Smooth muscle cell (in vitro differentiated cells): ENCODE measurements at regions not wholly inside any gene's neighbourhood (a gene's known extent, or its start where the extent isn't known, plus 50 kb on each side); places are given as distances from the start of the nearest gene placed in this dataset.

Experiments
- DNase-seq: peaks from one replicate; lab custom pipeline; 2025; ENCODE audit not compliant: unreplicated experiment; lab: John Stamatoyannopoulos, UW
- H2AFZ ChIP-seq: fragments of 200-600 bp; sonication (generic); 2 replicates; pipeline ENCODE4 v1.6.0; 2016; ENCODE audit warnings: antibody characterized with exemption, low read depth, mild to moderate bottlenecking
- H3F3A ChIP-seq: fragments of 200-600 bp; sonication (generic); 2 replicates; pipeline ENCODE4 v1.6.0; 2017; ENCODE audit warnings: antibody characterized with exemption, low read depth
- H3K27ac ChIP-seq: fragments of 200-600 bp; sonication (generic); 2 replicates; pipeline ENCODE4 v1.5.1; 2016; ENCODE audit warnings: low read depth, mild to moderate bottlenecking
- H3K27me3 ChIP-seq: fragments of 200-600 bp; sonication (generic); 2 replicates; pipeline ENCODE4 v1.6.1; 2016; ENCODE audit warnings: low read depth, mild to moderate bottlenecking
- H3K36me3 ChIP-seq: fragments of 200-600 bp; sonication (generic); 2 replicates; pipeline ENCODE4 v1.5.1; 2016; ENCODE audit warnings: low read depth
- H3K4me1 ChIP-seq: fragments of 200-600 bp; sonication (generic); 2 replicates; pipeline ENCODE4 v1.5.1; 2016; ENCODE audit warnings: low read depth
- H3K4me2 ChIP-seq: fragments of 200-600 bp; sonication (generic); 2 replicates; pipeline ENCODE4 v1.6.0; 2016; ENCODE audit warnings: mild to moderate bottlenecking
- H3K4me3 ChIP-seq: fragments of 200-600 bp; sonication (generic); 2 replicates; pipeline ENCODE4 v1.5.1; 2016; ENCODE audit warnings: mild to moderate bottlenecking
- H3K79me2 ChIP-seq: fragments of 200-600 bp; sonication (generic); 2 replicates; pipeline ENCODE4 v1.6.0; 2016; ENCODE audit warnings: low read depth, mild to moderate bottlenecking
- H3K9ac ChIP-seq: fragments of 200-600 bp; sonication (generic); 2 replicates; pipeline ENCODE4 v1.6.0; 2016; ENCODE audit warnings: low read depth
- H3K9me3 ChIP-seq: fragments of 200-600 bp; sonication (generic); replicated peaks from 2 replicates; pipeline ENCODE4 v1.5.1; 2016; ENCODE audit warnings: low read depth
- H4K20me1 ChIP-seq: fragments of 200-600 bp; sonication (generic); 2 replicates; pipeline ENCODE4 v1.6.0; 2016; ENCODE audit warnings: low read depth
- WGBS: methylation state at CpG from one replicate; pipeline ENCODE4 v1.1.7; 2016; ENCODE audit warnings: low lambda C conversion rate; 5-methylcytosine and 5-hydroxymethylcytosine counted together
- TF ChIP-seq, protein P1 (sequence below): fragments of 200-600 bp; sonication (generic); IDR thresholded peaks from 2 replicates; pipeline ENCODE4 v1.5.1; 2017; ENCODE audit warnings: borderline replicate concordance, mild to moderate bottlenecking, antibody characterized with exemption; ENCODE audit not compliant: insufficient read depth, poor library complexity, severe bottlenecking

- 89% methylated on average over 10 of the region's 10 CpGs for WGBS
These were observed 2106.3 kb upstream of the WWC1 start for GRCh38 chr5:166185185-166185584.

GRCh38 chr5:166188501-166189325, 2102.7 kb upstream of the WWC1 start:
- Histone ChIP-seq H3K79me2 (no peaks in the 10 kb centered on the region), H4K20me1 (no peaks in the 10 kb centered on the region), H3K27ac (no peak overlapping the region), H3K4me3 (no peak overlapping the region), H2AFZ (no peak overlapping the region), H3K9ac (no peak overlapping the region), H3K4me1 (no peaks in the 10 kb centered on the region), H3K27me3 (no peaks in the 10 kb centered on the region), H3K9me3 (no peaks in the 10 kb centered on the region), H3F3A (no peaks in the 10 kb centered on the region), H3K36me3 (no peaks in the 10 kb centered on the region), H3K4me2 (no peak overlapping the region)
- DNase-seq: no peak
- 97% methylated on average over 7 of the region's 7 CpGs for WGBS
- TF ChIP-seq, protein P1, sequence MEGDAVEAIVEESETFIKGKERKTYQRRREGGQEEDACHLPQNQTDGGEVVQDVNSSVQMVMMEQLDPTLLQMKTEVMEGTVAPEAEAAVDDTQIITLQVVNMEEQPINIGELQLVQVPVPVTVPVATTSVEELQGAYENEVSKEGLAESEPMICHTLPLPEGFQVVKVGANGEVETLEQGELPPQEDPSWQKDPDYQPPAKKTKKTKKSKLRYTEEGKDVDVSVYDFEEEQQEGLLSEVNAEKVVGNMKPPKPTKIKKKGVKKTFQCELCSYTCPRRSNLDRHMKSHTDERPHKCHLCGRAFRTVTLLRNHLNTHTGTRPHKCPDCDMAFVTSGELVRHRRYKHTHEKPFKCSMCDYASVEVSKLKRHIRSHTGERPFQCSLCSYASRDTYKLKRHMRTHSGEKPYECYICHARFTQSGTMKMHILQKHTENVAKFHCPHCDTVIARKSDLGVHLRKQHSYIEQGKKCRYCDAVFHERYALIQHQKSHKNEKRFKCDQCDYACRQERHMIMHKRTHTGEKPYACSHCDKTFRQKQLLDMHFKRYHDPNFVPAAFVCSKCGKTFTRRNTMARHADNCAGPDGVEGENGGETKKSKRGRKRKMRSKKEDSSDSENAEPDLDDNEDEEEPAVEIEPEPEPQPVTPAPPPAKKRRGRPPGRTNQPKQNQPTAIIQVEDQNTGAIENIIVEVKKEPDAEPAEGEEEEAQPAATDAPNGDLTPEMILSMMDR: no peak

More at GRCh38 chr5:166185185-166185584, 2106.3 kb upstream of the WWC1 start:
- Histone ChIP-seq H3K4me1 (no peaks in the 10 kb centered on the region), H3K36me3 (no peaks in the 10 kb centered on the region), H3K79me2 (no peaks in the 10 kb centered on the region), H3K27me3 (no peaks in the 10 kb centered on the region), H2AFZ (no peak overlapping the region), H3K9me3 (no peaks in the 10 kb centered on the region), H3K27ac (no peak overlapping the region), H3K4me2 (no peak overlapping the region), H3K9ac (no peak overlapping the region), H3F3A (no peaks in the 10 kb centered on the region), H4K20me1 (no peaks in the 10 kb centered on the region), H3K4me3 (no peak overlapping the region)
- TF ChIP-seq, protein P1: no peak
- no peak for DNase-seq

DNA sequence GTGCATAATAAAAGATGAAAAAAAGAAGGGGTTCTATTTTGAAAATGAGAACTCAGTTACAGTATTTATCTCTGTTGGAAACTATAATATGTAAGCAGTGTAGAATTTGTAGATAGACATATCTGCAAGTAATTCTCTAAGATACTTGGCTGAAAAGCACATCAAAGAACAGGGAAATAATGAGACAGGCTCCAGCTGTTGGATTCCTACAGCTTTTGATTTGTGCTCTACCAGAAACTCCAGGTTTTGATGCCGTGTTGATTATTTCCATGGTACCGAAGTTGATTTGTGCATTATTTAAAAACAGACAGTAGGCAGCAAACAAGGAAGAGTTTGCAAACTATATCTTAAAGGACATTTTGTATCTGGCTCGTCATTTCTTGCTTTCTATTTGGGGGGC, 2098.7 kb upstream of the WWC1 start:
- H2AFZ ChIP-seq: no peak overlapping the region
- no peak for DNase-seq
- H4K20me1 ChIP-seq: no peaks in the 10 kb centered on the region
- WGBS: 59% methylated on average over 3 of the region's 3 CpGs
- no peaks in the 10 kb centered on the region for H3F3A ChIP-seq
- no peaks in the 10 kb centered on the region for H3K79me2 ChIP-seq
- no peak overlapping the region for H3K4me3 ChIP-seq
- H3K36me3 ChIP-seq: no peaks in the 10 kb centered on the region
- H3K4me1 ChIP-seq: no peaks in the 10 kb centered on the region
- no peaks in the 10 kb centered on the region for H3K27me3 ChIP-seq
- H3K9ac ChIP-seq: no peak overlapping the region
- H3K4me2 ChIP-seq: no peak overlapping the region
- H3K9me3 ChIP-seq: no peaks in the 10 kb centered on the region
- H3K27ac ChIP-seq: no peak overlapping the region
- TF ChIP-seq, protein P1: no peak

GRCh38 chr5:166195981-166196380, 2095.5 kb upstream of the WWC1 start:
- Histone ChIP-seq H4K20me1 (no peaks in the 10 kb centered on the region), H3K27me3 (no peaks in the 10 kb centered on the region), H3K27ac (no peak overlapping the region), H3K9me3 (no peaks in the 10 kb centered on the region), H3K79me2 (no peaks in the 10 kb centered on the region), H3K36me3 (no peaks in the 10 kb centered on the region), H2AFZ (no peak overlapping the region), H3F3A (no peaks in the 10 kb centered on the region), H3K4me1 (no peaks in the 10 kb centered on the region), H3K4me2 (no peak overlapping the region), H3K9ac (no peak overlapping the region), H3K4me3 (no peak overlapping the region)
- whole genome bisulfite sequencing: 96% methylated on average over 3 of the region's 3 CpGs
- no peak for DNase-seq
- TF ChIP-seq, protein P1: no peak
